ENCODE measurements at regions not wholly inside any gene's neighbourhood (a gene's known extent, or its start where the extent isn't known, plus 50 kb on each side); places are given as distances from the start of the nearest gene placed in this dataset.

DNA sequence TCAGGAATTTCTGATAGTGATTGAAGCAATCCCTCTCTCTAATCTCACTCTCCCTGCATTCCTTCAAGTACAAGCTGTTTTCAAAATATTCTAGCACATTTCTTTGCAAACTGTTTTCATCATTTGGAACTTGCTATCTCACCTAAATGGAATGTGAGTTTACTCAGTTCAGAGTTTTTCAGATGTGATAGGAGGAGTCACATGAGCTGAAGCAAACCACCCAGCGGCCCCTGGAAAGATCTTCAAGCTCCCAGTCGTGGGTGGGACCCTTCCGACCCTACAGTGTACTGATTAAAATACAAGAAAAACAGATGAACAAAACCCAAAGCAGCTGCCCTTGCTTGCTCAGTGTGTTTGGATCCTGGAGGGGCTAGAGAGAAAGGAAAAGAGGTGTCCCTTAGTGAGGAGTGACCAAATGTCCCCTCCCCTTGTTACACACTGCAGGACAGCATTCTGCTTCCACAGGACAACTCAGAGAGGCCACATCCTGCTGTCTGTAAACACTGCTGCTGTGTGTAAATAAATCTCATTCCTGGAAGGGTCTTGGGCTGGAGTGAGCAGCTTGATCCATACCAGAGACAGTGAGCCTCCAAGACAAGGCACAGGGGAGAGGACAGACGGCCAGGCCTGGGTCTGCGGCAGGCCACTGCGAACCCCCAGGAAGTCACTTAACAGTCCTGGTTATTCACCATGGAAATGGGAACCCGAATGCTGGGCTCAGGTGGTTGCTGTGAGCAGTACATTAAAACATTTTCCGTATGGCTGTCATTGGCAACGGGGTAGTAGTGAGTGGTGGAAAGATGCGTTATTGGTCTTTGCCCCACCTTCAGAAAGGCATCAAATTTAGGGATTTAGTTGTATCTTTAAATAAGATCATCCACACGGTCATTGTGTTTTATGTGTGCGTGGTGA, 229.2 kb downstream of the RHOU start:
- peaks cover 9% of the 10 kb centered on the region; the same call in 1 of the 2 replicates for H3K36me3 Mint-ChIP-seq (ENCODE audit: low read depth)
- H3K9me3 Mint-ChIP-seq = peaks cover 18% of the 10 kb centered on the region
- H3K27ac Mint-ChIP-seq = peak overlapping the region; percentile 67; the same call in 1 of the 2 replicates
- peak; percentile 36 for DNase-seq
- no peaks in the 10 kb centered on the region; the same call in 1 of the 2 replicates for H3K27me3 Mint-ChIP-seq (ENCODE audit: insufficient read depth)
- TF ChIP-seq, protein P1, sequence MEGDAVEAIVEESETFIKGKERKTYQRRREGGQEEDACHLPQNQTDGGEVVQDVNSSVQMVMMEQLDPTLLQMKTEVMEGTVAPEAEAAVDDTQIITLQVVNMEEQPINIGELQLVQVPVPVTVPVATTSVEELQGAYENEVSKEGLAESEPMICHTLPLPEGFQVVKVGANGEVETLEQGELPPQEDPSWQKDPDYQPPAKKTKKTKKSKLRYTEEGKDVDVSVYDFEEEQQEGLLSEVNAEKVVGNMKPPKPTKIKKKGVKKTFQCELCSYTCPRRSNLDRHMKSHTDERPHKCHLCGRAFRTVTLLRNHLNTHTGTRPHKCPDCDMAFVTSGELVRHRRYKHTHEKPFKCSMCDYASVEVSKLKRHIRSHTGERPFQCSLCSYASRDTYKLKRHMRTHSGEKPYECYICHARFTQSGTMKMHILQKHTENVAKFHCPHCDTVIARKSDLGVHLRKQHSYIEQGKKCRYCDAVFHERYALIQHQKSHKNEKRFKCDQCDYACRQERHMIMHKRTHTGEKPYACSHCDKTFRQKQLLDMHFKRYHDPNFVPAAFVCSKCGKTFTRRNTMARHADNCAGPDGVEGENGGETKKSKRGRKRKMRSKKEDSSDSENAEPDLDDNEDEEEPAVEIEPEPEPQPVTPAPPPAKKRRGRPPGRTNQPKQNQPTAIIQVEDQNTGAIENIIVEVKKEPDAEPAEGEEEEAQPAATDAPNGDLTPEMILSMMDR (IDR thresholded peaks at IDR 0.05) = no peak
- H3K4me3 Mint-ChIP-seq = peak overlapping the region; percentile 35; the same call in 1 of the 2 replicates
- H3K4me1 Mint-ChIP-seq (ENCODE audit: low read depth) = peaks cover 6% of the 10 kb centered on the region; the same call in 1 of the 2 replicates

DNA sequence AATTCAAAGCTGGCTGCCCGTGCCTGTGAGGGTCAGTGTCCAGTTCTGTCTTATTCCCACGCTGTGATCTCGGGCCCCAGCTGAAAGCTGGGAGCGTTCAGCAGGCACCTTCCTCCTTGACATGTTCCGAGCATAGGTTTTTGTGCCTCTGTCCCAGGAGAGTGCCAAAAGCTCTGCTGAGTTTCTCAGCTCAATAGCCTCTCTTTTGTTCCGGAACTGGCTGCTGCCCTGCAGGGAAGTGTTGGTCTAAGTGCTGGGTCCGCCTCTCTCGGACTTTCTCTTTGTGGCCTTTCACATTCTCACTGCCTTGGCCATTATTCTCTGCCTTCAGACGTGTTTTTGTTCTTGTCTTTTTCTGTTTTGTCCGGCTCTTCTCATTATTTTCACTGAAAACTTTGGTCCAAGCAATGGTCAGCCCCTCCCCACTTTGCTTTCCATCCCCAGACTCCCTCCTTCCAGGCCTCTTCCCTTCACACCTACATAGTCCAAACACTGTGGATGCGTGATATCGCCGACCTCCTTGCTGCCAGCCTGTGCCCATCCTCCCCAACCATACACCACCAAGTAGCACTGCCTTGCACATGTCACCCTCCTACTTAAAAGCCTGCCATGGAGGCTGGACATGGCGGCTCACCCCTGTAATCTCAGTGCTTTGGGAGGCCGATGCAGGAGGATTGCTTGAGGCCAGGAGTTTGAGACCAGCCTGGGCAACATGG, 233.8 kb downstream of the RHOU start:
- H3K27ac Mint-ChIP-seq = no peak overlapping the region
- H3K4me3 Mint-ChIP-seq = no peak overlapping the region
- peaks cover 6% of the 10 kb centered on the region; the same call in 1 of the 2 replicates for H3K4me1 Mint-ChIP-seq (ENCODE audit: low read depth)
- no peak for DNase-seq
- H3K27me3 Mint-ChIP-seq (ENCODE audit: insufficient read depth) = no peaks in the 10 kb centered on the region; the same call in 1 of the 2 replicates
- H3K9me3 Mint-ChIP-seq = peaks cover 28% of the 10 kb centered on the region
- peaks cover 9% of the 10 kb centered on the region; the same call in 1 of the 2 replicates for H3K36me3 Mint-ChIP-seq (ENCODE audit: low read depth)
- TF ChIP-seq, protein P1 (IDR thresholded peaks at IDR 0.05) = no peak

DNA sequence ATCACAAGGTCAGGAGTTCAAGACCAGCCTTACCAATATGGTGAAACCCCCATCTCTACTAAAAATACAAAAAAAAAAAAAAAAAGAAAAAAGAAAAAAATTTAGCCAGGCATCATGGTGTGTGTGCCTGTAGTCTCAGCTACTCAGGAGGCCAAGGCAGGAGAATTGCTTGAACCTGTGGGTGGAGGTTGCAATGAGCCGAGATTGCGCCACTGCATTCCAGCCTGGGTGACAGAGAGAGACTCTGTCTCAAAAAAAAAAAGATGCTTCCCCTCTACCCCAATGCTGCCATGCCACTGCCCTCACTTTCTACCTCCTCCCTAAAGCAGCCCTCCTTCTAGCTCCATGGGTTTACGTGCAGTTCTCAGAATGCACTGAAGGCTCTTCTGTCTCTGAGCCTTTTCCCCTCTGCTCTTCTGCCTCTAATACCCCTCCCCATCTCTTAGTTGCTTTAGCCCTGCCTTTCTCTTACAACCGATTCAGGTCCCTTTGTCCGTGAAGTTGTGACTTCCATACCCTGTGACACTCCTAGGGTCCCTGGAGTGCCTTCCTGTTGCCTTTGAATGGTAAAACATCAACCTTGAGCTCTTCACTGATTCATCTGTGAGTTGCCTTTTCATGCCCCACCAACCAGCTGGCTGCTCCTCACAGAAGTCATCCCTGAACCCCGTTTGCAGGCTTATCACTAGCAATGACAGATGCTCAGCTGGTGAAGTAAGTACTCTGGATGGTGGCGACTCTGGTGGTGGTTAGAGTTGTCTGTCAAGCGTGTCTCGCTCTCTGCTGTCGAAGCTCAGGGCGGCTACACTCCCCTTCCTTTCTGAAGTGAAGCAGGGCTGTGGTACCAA, 234.9 kb downstream of the RHOU start:
- TF ChIP-seq, protein P1 (IDR thresholded peaks at IDR 0.05) = no peak
- Mint-ChIP-seq H3K4me1 (ENCODE audit: low read depth) (no peaks in the 10 kb centered on the region), H3K4me3 (no peak overlapping the region), H3K36me3 (ENCODE audit: low read depth) (peaks cover 9% of the 10 kb centered on the region; the same call in 1 of the 2 replicates), H3K9me3 (peaks cover 28% of the 10 kb centered on the region), H3K27me3 (ENCODE audit: insufficient read depth) (no peaks in the 10 kb centered on the region; the same call in 1 of the 2 replicates), H3K27ac (no peak overlapping the region)
- DNase-seq = no peak

DNA sequence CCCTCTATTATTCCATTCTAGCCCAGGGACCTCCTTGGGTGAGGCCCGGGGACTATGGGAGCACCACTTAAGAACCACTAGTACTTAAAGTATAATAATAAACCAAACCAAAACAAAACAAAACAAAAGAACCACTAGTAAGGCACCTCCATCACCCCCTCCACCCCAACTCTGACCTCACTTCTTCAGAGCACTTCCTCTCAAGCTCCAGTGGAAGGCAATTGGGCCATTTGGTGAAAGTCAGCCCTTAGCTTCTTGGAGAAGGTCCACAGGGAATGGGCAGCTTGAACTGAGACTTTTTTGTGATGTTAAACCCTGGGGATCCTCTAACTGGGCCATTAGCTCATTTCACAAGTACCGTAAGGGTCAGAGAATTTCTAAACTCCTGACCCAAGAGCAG, 237.3 kb downstream of the RHOU start:
- peaks cover 9% of the 10 kb centered on the region; the same call in 1 of the 2 replicates for H3K36me3 Mint-ChIP-seq (ENCODE audit: low read depth)
- H3K9me3 Mint-ChIP-seq = peaks cover 33% of the 10 kb centered on the region
- H3K27me3 Mint-ChIP-seq (ENCODE audit: insufficient read depth) = no peaks in the 10 kb centered on the region; the same call in 1 of the 2 replicates
- no peak for DNase-seq
- H3K4me3 Mint-ChIP-seq = no peak overlapping the region
- no peak overlapping the region for H3K27ac Mint-ChIP-seq
- H3K4me1 Mint-ChIP-seq (ENCODE audit: low read depth) = no peaks in the 10 kb centered on the region
- TF ChIP-seq, protein P1 (IDR thresholded peaks at IDR 0.05) = no peak

DNA sequence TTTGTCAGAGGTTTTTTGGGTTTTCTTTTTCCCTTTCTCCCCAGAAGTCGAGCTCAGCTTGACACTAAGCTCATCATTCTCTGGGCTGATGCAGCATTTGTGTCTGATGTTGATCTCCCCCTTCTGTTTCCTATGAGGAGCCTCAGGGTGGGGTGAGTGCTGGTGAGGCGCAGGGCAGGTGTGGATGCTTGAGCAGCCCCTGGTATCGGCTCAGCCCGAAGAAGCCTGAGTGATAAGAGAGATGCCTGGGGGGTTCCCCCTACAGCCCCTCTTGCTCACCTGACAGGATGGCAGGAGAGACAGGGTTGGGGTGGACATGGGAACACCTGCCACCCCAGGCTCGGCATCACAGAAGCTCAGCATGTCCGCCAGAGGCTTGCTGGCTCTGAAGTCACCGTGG, 239.0 kb downstream of the RHOU start:
- no peak overlapping the region for H3K27ac Mint-ChIP-seq
- H3K9me3 Mint-ChIP-seq = peaks cover 25% of the 10 kb centered on the region
- H3K36me3 Mint-ChIP-seq (ENCODE audit: low read depth) = peaks cover 2% of the 10 kb centered on the region; the same call in 1 of the 2 replicates
- DNase-seq = no peak
- TF ChIP-seq, protein P1 (IDR thresholded peaks at IDR 0.05) = no peak
- no peaks in the 10 kb centered on the region for H3K4me1 Mint-ChIP-seq (ENCODE audit: low read depth)
- H3K4me3 Mint-ChIP-seq = no peak overlapping the region
- peaks cover under 1% of the 10 kb centered on the region; the same call in 1 of the 2 replicates for H3K27me3 Mint-ChIP-seq (ENCODE audit: insufficient read depth)

All from HFFc6 (cell line).